Colon (tissue), 2 donors: ENCODE measurements at regions not wholly inside any gene's neighbourhood (a gene's known extent, or its start where the extent isn't known, plus 50 kb on each side); places are given as distances from the start of the nearest gene placed in this dataset.

Experiments used
- FAIRE-seq: peaks from 2 replicates; lab custom pipeline; 2012; peaks lifted over from hg19 to GRCh38; lab: Jason Lieb, UNC
- donor health status: control.
- donor health status: control.

- FAIRE-seq = no peak
Observed at GRCh38 chr1:170864876-170865538, 70.3 kb upstream of the MROH9 start.

GRCh38 chr1:170866646-170867045 is 68.7 kb upstream of the MROH9 start:
- no peak for FAIRE-seq

- no peak for FAIRE-seq
Observed at GRCh38 chr1:170871868-170872267, 63.5 kb upstream of the MROH9 start.

- no peak for FAIRE-seq
Observed at GRCh38 chr1:170872663-170873062, 62.7 kb upstream of the MROH9 start.

DNA sequence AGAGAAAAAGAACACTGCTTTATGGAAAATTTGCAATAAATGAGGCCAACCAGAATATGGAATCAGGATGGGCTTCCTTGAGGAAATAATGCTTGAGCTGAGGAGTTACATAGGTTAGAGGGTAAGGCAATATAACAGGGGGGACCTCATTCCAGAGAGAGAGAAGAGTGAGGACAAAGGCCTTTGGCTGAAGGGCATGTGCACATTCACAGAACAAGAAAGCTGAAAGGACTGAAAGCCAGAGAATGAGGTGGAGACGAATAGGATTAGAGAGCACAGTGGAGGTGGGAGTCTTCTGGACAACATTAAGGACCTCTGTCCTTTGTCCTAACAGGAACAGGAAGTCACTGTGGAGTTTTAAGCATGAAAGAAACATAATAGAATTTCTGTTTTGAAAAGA is 60.7 kb upstream of the MROH9 start:
- FAIRE-seq = no peak

GRCh38 chr1:170881268-170882265 is 53.8 kb upstream of the MROH9 start:
- FAIRE-seq = no peak
